NCI-H748 (cell line): ENCODE measurements at regions not wholly inside any gene's neighbourhood (a gene's known extent, or its start where the extent isn't known, plus 50 kb on each side); places are given as distances from the start of the nearest gene placed in this dataset.
A peak's percentile ranks its signal among the peaks of the same experiment; 100 is the strongest.

Source experiments
- DNase-seq: peaks from one replicate; lab custom pipeline; 2025; ENCODE audit not compliant: unreplicated experiment; lab: John Stamatoyannopoulos, UW

DNA sequence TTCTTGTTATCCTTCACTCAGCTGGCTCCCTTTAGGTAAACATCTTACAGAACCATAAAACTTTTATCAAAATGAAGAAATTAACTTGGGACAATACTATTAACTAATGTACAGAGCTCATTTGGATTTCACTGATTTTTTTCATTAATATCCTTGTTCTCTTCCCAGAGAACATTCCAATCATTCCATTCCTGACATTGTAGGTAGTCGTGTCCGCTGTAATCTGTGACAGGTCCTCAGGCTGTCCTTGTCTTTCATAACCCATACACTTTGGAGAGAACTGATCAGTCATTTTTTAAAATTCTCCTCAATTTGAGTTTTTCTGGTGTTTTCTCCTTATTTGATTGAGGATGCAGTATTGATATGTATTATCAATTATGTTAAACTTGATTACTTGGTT lies 916.8 kb downstream of the GALC start:
- DNase-seq, result no peak

- DNase-seq, result no peak
These were observed 919.0 kb downstream of the GALC start for GRCh38 chr14:87073880-87074570.

DNA sequence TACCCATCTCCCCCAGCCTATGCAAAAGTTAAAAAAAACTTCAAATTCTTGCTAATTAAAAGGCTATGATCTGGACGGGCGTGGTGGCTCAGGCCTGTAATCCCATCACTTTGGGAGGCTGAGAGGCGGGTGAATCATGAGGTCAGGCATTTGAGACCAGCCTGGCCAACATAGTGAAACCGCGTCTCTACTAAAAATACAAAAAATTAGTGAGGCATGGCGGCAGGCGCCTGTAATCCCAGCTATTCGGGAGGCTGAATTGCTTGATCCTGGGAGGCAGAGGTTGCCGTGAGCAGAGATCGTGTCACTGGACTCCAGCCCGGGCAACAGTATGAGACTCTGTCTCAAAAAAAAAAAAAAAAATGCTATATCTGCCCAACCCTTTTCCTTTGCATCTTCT lies 925.4 kb downstream of the GALC start:
- no peak for DNase-seq

DNA sequence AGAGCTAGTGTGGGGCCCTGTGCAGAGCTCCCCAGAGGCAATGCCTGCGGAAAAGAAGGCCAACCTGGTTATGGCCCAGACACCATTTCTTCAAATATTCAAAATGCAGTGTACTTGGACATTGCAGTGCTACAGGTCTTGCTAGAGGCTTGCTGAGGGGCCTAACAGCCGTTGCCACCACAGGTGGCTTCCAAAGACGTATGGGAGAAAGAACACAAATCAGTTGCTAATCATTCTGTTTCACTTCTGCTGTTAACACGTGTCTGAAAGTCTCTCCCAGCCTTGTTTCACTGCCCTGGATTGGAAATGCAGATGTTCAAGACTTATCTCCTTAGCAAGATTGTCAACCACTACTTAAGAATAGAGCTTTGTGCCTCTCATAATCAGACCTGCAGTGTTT lies 925.9 kb downstream of the GALC start:
- no peak for DNase-seq

- peak; percentile 22 for DNase-seq
These were observed 926.7 kb downstream of the GALC start for GRCh38 chr14:87066221-87066817.

DNA sequence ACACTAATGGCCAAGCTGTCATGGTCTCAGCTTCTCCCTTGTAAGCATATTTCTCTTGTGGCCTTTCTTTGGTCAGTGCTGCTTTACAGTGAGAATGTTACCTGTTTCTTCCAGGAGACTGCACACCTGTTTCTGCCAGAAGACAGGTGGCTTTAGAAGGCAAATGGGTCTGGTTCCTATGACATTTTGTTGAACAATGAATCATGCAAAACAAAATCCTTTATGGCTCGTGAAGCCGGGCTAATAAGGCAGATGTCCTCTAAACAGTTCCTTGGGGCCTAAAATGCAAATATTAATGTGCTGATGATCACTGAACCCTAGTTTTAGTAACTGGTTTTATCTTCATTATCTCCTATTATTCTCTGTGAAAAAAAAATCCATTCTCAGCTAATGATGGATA lies 927.6 kb downstream of the GALC start:
- DNase-seq, result no peak

GRCh38 chr14:87063181-87063580 lies 929.8 kb downstream of the GALC start:
- no peak for DNase-seq

DNA sequence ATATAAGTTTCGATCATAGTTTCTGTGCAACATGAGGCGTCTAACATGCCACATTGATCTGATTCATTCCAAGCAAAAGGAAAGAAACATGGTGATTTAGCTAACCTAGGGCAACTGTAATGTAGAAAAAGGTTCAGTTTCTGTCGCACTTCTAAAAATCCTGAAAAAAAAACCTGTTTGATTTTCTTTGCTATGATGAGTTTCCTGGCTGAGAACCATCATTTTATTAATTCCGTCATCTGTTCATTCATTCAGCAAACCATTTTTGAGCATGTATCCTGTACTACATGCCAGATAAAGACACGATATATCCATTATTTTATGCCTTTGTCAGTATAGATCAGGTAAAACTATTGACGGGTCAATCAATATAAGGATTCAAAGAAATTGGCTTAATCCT lies 932.6 kb downstream of the GALC start:
- DNase-seq, result no peak

- no peak for DNase-seq
These were observed 933.7 kb downstream of the GALC start for GRCh38 chr14:87059060-87059839.

DNA sequence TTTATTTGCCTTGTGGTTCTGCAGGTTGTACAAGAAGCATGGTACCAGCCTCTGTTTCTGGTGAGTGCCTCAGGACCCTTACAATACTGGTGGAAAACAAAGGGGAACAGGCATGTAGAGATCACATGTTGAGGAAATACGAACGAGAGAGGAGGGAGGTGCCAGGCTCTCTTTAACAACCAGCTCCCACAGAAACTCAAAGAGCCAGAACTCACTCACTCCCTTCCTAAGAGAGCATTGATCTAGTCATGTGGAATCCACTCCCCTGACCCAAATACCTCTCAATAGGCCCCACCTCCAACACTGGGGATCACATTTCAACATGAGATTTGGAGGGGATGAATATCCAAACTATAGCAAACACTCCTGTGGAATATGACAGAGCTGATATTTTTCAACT lies 938.0 kb downstream of the GALC start:
- DNase-seq, result no peak

- no peak for DNase-seq
These were observed 940.2 kb downstream of the GALC start for GRCh38 chr14:87052646-87053225.

- DNase-seq, result no peak
These were observed 942.6 kb downstream of the GALC start for GRCh38 chr14:87050421-87050820.

DNA sequence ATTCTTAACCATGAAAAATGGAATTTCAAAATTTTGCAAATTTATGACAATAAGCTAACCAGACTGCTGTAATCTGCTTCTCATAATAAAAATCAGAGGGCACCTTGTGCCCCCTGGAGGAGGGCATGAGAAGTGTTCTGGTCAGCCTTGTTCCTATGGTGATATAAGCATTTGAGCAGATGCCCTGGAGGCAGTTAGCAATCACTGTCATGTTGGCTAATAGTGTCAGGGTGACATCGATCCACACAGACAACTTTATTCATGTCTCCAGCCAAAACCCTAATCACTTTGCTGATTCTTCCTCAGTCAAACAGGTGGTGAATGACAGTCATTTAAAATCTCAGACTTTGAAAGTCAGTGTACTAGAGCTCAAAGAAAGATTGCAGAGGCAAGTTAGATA lies 943.0 kb downstream of the GALC start:
- DNase-seq, result peak; percentile 87

DNA sequence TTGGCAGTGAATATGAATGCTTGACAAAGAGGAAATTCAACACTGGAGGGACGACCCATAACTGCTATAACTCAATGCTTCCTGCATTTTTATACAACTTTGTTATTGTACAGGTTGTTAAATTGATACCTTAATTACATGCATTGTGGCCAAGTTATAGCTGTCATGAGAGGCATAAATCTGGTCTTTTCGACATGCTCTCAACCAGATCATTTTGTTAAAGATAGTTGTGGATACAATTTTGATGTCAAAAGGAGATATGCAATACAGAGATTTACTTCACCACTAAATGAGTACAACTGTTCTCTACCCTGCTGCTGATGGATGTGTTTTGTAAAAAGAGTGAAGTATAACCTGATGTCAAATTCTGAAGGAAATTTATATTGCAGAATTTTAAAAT lies 946.0 kb downstream of the GALC start:
- no peak for DNase-seq

GRCh38 chr14:87045956-87046355 lies 947.0 kb downstream of the GALC start:
- DNase-seq, result no peak

- no peak for DNase-seq
These were observed 947.7 kb downstream of the GALC start for GRCh38 chr14:87045246-87045645.

- DNase-seq, result no peak
These were observed 948.2 kb downstream of the GALC start for GRCh38 chr14:87044807-87045206.

DNA sequence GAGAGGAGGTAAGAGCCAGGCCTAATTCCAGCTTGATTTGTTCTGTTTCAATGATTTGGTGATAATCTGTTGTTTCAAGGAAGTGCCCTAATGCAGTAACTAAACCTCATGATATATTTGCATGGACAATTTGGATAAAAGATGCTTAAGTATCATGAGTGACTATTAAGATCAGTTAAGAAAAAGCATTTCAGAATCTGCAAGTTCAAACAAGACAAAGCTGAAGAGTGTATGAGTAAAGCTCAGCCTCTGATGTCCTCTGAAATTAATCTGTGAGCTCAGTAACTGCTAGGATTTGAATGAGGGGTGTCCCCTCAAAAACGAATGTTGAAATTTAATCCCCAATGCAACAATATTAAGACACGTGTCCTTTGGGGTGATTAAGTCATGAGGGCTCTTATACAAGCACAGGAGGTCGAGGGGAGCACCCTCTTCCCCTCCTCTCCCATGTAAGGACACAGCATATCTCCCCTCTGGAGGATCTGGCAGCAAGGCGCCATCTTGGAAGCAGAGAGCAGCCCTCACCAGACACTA lies 949.2 kb downstream of the GALC start:
- no peak for DNase-seq

DNA sequence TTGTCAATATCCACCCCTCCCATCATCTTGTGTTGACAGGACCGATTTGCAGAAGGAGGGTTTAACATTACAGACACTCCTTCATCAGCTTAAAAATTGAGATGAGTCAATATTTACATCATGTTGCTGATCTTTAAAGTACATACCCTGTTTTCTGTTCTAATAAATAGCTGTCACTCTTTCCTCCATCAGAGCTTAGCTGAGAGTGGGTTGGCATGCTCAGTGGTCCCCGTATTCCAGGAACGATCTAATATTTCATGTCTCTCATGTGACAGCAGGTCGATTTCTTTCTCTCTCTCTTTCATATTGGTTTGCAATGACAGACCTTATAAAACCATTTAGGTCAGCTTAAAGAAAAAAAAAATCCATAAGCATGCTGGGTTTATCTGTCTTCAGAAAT lies 950.6 kb downstream of the GALC start:
- DNase-seq, result peak; percentile 11

DNA sequence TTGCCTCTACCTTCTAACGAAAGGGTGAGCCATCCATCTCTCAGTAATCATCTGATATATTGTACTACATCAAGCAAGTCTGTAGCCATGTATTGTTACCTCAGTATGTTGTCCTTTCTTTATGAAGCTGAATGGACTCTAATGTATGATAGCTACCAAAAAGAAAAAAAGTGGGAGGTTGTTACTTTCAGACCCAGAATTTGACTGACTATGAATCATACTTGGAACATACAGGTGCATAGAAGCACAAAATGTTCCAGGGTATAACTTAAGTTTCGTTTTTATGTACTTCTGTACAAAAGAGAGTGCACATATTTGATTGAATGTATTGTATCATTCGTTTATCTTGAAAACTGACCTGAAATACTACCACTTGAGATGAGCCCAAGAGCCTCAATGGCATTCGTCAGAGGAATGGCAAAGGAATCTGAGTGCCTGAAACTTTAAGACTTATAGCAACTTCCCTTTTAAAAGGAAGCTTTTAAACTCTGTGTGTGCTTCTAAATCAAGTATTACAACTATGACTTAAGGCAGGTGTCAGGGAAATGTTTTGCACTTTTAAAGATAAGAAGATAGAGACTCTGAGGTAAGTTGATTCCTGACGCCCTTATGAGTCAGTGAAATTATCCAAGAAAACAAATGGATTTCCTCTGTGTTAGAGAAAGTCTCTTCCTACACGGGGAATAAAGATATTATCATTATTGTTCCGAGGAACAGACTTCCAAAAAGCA lies 951.5 kb downstream of the GALC start:
- no peak for DNase-seq

- DNase-seq, result no peak
These were observed 958.3 kb downstream of the GALC start for GRCh38 chr14:87034680-87035079.
